ENCODE measurements at regions not wholly inside any gene's neighbourhood (a gene's known extent, or its start where the extent isn't known, plus 50 kb on each side); places are given as distances from the start of the nearest gene placed in this dataset.
"Not testable (repeated sequence)": the region's sequence is repeated elsewhere in the genome, so short reads cannot be mapped to it uniquely, and the experiment has no call there.

- DNase-seq, result no peak
Measured at GRCh38 chr13:111627596-111627995, 307.2 kb downstream of the TEX29 start.

GRCh38 chr13:111629016-111629415 lies 308.6 kb downstream of the TEX29 start:
- DNase-seq, result no peak

- no peak for DNase-seq
Measured at GRCh38 chr13:111629457-111629856, 309.0 kb downstream of the TEX29 start.

- DNase-seq, result no peak
Measured at GRCh38 chr13:111629926-111630325, 309.5 kb downstream of the TEX29 start.

- no peak for DNase-seq
Measured at GRCh38 chr13:111630406-111630805, 310.0 kb downstream of the TEX29 start.

- DNase-seq, result not testable (repeated sequence)
Measured at GRCh38 chr13:111631271-111631670, 310.8 kb downstream of the TEX29 start.

GRCh38 chr13:111632906-111633305 lies 312.5 kb downstream of the TEX29 start:
- DNase-seq, result no peak

- DNase-seq, result no peak
Measured at GRCh38 chr13:111633401-111633800, 313.0 kb downstream of the TEX29 start.

- DNase-seq, result no peak
Measured at GRCh38 chr13:111634410-111634809, 314.0 kb downstream of the TEX29 start.

GRCh38 chr13:111636271-111636670 lies 315.8 kb downstream of the TEX29 start:
- no peak for DNase-seq

- DNase-seq, result no peak
Measured at GRCh38 chr13:111636804-111637203, 316.4 kb downstream of the TEX29 start.

- DNase-seq, result no peak
Measured at GRCh38 chr13:111637365-111637764, 316.9 kb downstream of the TEX29 start.

GRCh38 chr13:111638233-111638632 lies 317.8 kb downstream of the TEX29 start:
- DNase-seq, result no peak

- DNase-seq, result no peak
Measured at GRCh38 chr13:111639196-111639705, 318.8 kb downstream of the TEX29 start.

- no peak for DNase-seq
Measured at GRCh38 chr13:111640006-111640405, 319.6 kb downstream of the TEX29 start.

GRCh38 chr13:111640476-111640875 lies 320.0 kb downstream of the TEX29 start:
- DNase-seq, result no peak

GRCh38 chr13:111642156-111642767 lies 321.8 kb downstream of the TEX29 start:
- DNase-seq, result no peak

GRCh38 chr13:111644750-111645149 lies 324.3 kb downstream of the TEX29 start:
- no peak for DNase-seq

GRCh38 chr13:111645198-111645597 lies 324.8 kb downstream of the TEX29 start:
- DNase-seq, result no peak

GRCh38 chr13:111645598-111646455 lies 325.4 kb downstream of the TEX29 start:
- no peak for DNase-seq

- DNase-seq, result no peak
Measured at GRCh38 chr13:111646456-111646855, 326.0 kb downstream of the TEX29 start.

GRCh38 chr13:111648885-111649284 lies 328.4 kb downstream of the TEX29 start:
- no peak for DNase-seq

GRCh38 chr13:111650626-111651025 lies 330.2 kb downstream of the TEX29 start:
- DNase-seq, result no peak

- DNase-seq, result no peak
Measured at GRCh38 chr13:111652676-111653075, 332.2 kb downstream of the TEX29 start.

All from AML-193 (cell line).